IPS DF 19.7 (cell line): ENCODE measurements at regions not wholly inside any gene's neighbourhood (a gene's known extent, or its start where the extent isn't known, plus 50 kb on each side); places are given as distances from the start of the nearest gene placed in this dataset.

Experiments used
- DNase-seq: peaks from one replicate; pipeline ENCODE4 v3.0.0-alpha.2; 2013; ENCODE audit warnings: low read depth, low spot score

GRCh38 chr3:116848248-116848829, 138.8 kb downstream of the TUSC7 start:
- DNase-seq: no peak

DNA sequence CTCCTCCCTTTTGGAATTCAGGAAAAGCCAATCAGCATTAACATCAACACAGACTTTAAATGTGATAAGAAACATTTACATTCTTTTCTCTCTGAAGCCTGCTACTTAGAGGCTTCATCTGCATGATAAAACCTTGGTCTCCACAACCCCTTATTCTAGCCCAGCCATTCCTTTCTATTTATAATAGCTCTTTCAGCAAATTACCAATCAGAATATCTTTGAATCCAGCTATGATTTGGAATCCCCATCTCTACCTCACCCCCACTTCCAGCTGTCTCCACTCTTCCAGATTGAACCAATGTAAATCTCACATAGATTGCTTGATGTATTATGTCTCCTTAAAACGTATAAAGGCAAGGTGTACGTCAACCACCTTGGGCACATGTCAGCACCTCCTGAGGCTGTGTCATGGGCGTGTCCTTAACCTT, 139.7 kb downstream of the TUSC7 start:
- DNase-seq: peak; percentile 71

GRCh38 chr3:116852803-116853202, 143.2 kb downstream of the TUSC7 start:
- no peak for DNase-seq

DNA sequence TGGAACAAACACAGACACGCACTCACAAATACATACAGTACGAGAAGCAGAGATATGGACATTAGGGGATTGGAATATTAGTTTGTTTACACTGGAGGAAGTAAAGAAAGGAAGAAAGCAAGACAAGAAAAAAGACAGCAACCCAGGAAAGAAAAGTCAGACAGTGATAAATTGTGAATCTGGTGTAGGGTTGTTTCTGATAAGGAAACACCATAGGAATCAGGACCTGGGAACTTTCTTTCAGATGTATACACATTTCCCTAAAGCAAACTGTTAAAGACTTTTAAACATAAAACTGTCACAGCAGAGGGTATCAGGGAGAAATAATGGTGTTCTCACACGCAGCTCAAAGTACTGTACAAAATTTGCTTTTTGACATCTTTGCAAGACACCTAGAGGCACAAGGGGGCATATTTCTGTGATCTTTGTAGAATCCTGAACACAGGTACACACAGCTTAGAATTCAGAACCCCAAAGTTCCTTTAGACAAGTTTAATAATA, 153.7 kb downstream of the TUSC7 start:
- no peak for DNase-seq

GRCh38 chr3:116863822-116864589, 154.4 kb downstream of the TUSC7 start:
- DNase-seq: peak; percentile 35

DNA sequence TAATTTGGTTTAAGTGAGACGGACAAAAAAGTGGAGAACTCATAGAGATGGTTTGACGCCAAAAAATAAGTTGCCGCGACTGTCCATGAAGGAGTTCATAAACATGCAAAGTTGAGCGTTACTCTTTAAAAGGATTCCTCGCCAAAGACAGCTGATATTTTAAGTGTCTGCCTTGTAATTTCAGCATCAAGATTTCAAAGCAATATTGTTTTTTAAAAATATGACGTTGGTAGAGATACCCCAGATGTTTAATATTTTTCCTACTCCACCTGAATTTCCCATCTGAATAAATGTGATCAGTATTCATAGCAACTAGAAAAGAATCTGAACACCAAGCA, 155.0 kb downstream of the TUSC7 start:
- no peak for DNase-seq

GRCh38 chr3:116870379-116870778, 160.8 kb downstream of the TUSC7 start:
- DNase-seq: no peak

- no peak for DNase-seq
These were observed 162.3 kb downstream of the TUSC7 start for GRCh38 chr3:116871905-116872304.

DNA sequence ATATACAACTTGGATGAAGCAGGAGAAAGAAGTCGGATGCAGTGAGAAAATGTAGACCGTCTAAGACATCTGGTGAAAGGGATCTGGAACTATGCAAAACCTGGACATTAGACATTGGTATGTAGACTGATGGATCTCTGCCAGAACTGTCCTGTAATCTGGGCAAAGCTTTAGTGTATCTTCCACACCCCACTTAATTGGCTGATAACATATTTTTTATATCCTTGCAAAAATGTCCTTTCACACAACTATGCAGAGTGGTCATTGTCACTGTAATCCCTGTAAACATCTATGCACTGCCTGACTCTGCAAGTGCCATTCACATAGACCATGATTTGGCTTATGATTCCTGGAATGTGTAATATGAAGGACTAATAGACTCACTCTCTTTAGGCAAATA, 163.1 kb downstream of the TUSC7 start:
- DNase-seq: no peak

GRCh38 chr3:116873142-116873541, 163.6 kb downstream of the TUSC7 start:
- no peak for DNase-seq

DNA sequence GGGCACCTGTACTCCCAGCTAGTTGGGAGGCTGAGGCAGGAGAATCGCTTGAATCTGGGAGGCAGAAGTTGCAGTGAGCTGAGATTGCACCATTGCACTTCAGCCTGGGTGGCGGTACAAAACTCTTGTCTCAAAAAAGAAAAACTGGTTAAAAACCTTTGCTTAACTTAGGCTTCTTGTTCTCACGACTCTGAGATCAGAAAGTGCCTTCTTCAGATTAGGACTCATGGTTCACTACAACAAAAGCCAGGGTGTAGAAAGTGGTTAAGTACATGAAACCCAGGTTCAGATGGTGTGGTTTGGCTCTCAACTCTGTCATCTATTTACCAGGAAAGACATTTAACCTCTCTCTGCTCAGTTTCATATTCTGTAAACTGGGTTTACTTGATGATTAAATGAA, 168.4 kb downstream of the TUSC7 start:
- DNase-seq: no peak

DNA sequence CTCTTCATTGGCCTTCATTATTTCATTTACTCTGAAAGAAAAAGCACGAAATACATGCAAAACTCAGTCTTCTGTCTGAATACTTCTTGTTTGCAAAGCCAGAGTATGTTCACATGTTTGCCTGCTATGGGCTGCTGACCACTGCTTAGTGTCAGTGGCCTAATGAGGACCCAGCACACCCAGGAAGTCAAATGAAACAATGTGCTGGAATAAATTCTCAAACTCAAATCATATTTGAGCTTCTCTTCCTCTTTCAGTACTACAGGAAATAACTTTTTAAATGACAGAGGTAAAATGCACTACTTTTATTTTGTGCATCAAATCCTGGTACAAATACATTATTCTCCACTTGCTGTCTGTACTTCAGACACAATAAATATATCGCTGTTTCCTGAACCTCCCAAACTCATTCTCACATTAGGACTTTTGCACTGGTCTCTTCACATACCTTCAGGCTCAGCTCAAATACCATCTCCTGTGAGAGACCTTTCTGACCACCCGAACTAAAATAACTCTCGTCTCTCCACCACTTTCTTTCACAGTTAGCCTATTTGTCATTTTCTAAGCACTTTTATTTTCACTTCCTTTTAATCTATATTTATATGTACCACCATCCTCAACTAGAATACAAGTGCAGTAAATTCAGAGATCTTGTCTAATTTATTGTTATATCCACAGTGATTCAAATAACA, 176.8 kb downstream of the TUSC7 start:
- DNase-seq: no peak

DNA sequence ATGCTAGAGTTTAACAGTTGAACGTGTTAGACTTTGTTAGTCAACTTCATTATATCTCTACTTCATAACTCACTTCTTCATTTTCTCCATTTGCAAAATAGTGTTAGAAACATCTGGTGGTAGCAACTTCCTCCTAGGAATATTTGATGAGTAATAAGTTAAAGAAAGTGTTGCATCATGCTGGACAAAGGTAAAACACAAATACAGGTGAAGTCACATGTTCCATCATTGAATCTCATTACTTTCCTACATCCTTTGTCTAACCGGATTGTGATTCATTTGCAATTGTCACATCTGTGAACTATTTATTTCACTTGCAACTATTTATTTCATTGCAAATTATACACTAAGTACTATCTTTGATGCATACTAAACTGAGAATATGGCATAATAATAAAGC, 186.5 kb downstream of the TUSC7 start:
- DNase-seq: no peak

- no peak for DNase-seq
These were observed 187.8 kb downstream of the TUSC7 start for GRCh38 chr3:116897382-116897781.

- DNase-seq: no peak
These were observed 189.7 kb downstream of the TUSC7 start for GRCh38 chr3:116899253-116899652.

GRCh38 chr3:116905334-116905733, 195.8 kb downstream of the TUSC7 start:
- no peak for DNase-seq

- DNase-seq: no peak
These were observed 196.2 kb downstream of the TUSC7 start for GRCh38 chr3:116905794-116906193.

DNA sequence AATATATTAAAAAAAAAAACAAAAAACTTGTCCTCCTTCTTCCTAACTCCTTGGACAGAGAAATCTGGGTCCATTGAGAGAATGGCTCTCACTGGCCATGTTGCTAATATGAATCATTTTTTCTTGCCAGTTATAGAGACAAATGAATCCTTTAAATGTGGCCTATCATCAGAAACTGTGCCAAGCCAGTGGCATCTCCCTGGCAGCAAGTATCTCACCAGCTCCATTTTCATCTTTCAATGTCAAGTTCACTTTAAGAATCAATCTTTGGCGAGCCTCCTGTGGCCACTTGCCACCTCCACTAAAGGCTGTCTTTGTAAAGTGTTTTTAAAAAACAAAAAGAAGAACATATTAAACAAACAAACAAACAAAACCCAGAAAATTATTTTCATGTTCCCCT, 202.5 kb downstream of the TUSC7 start:
- DNase-seq: no peak

DNA sequence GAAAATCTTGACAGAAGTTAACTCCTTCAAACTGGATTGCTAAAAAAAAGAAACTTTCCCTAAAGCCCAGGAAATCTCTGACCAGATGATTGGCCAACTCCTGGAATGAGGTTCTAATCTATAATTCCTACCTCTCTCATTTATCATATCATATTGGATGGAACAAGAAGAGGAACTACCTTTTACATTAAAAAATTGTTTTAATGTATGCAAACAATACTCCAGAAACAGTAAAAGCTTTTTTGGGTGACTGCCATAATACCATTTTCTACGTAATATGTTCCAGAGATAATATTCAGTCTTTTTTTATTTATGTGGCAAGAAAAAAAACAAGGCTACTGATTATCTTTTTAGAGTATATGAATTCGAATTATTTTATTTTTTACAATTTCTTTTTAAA, 204.4 kb downstream of the TUSC7 start:
- no peak for DNase-seq

- no peak for DNase-seq
These were observed 207.3 kb downstream of the TUSC7 start for GRCh38 chr3:116916836-116917235.

DNA sequence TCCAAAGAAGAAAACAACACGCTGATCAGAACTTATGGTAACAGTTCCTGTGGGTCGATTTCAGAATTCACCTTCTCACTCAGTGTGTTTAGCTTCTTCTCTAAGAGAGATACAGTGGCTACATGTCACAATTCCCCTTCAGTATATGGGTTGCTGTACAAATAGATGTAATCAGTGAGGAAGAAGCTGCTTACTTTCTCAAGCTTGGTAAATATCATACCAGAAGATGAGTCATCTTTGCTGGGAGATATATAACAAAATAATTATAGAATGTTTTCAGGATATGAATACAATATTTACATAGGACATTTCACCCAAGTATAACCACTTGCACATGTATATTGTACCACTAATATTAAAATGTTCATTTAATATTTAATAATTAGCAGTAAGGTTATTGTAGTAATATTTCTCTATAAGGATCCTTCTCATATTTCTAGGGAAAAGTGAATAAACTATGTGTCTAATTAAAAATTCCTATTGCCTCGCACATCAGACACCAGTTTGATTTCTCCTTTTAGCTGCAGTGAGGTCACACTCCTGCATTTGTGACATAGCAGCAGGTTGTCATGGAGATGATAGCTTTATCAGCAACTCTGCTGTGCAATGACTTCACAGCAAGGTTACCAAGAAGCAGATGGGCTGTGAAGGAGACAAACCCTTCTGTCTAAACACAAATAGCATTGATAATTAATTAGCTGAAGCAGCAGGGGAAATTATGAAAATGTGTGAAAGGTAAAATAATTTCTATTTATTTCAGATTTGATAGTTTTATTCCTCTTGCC, 211.4 kb downstream of the TUSC7 start:
- DNase-seq: no peak

DNA sequence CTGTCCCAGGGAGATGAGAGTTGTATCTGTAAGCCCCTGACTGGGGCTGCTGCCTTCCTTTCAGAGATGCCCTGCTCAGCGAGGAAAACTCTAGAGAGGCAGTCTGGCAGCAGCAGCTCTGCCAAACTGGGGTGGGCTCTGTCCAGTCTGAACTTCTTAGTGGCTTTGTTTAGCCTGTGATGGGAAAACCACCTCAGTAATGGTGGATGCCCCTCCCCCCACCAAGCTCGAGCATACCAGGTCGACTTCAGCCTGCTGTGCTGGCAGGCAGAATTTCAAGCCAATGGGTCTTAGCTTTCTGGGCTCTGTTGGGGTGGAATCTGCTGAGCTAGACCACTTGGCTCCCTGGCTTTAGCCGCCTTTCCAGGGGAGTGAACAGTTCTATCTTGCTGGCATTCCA, 218.3 kb downstream of the TUSC7 start:
- DNase-seq: no peak
